ENCODE measurements at regions not wholly inside any gene's neighbourhood (a gene's known extent, or its start where the extent isn't known, plus 50 kb on each side); places are given as distances from the start of the nearest gene placed in this dataset.

DNA sequence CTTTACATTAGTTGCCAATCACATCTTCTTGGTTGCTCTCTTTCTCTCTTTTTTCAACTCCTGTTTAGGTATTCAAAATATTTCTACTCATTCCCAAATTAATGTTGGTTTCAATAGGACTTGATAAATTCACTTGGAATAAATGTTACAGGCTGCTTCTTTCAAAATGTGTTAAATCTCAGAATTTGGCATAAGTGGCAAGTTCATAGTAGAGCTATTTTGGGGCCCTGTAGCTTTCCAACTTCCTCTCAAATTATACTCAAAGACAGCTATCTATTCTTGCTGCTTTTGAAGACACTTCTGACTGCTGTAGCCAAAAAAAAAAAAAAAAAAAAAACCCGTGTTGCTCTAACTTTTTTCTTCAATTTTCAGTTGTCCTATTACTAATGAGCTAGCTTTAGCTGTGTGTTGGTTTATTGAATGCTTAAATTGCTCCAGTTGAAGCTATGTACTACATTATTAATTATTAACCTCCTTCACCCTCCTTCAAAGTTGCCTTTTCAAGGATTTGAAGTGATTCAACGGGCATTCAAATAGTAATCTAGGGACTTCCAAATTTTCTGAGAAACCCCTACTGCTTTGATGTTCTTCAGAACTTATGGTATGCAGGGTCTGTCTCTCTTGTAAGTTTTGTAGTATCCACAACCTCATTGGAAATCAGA, 554.6 kb upstream of the FLRT2 start:
- no peak for DNase-seq (ENCODE audit: low spot score)
- no peak for TF ChIP-seq CTCF (IDR thresholded peaks at IDR 0.05; ENCODE audit: poor library complexity, severe bottlenecking)

DNA sequence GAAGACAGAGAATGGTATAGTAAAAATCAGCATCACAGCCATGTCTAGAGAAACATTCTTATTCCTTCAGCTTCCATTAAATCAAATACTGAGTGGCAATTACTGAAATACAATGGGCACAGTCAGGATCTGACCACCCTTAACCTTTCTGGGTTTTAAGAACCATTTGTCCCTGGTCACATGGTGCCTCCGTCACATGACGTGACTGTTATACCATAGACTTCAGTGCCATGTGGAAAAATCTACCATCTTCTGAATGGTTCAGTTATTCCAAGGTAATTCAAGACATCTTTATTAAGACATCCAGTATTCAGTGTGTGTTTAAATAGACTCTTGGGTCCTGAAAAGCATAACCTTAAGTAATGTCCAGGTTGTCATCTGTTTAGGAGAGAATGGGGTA, 553.1 kb upstream of the FLRT2 start:
- TF ChIP-seq CTCF (IDR thresholded peaks at IDR 0.05; ENCODE audit: poor library complexity, severe bottlenecking): no peak
- H3K36me3 ChIP-seq (ENCODE audit: low read depth): no peaks in the 10 kb centered on the region
- ATAC-seq (ENCODE audit: low read depth) (no peak), DNase-seq (ENCODE audit: low spot score) (no peak)
- H3K27ac ChIP-seq (ENCODE audit: poor library complexity, severe bottlenecking): no peak overlapping the region
- H3K9me3 ChIP-seq (ENCODE audit: severe bottlenecking): no peaks in the 10 kb centered on the region
- peaks cover 12% of the 10 kb centered on the region for H3K4me1 ChIP-seq (ENCODE audit: insufficient read depth, poor library complexity, severe bottlenecking)
- H3K27me3 ChIP-seq (ENCODE audit: insufficient read depth, poor library complexity, severe bottlenecking): no peaks in the 10 kb centered on the region
- no peak overlapping the region for H3K4me3 ChIP-seq (ENCODE audit: severe bottlenecking)

More for the DNA sequence above, 554.6 kb upstream of the FLRT2 start:
- peaks cover 12% of the 10 kb centered on the region for H3K4me1 ChIP-seq (ENCODE audit: insufficient read depth, poor library complexity, severe bottlenecking)
- H3K9me3 ChIP-seq (ENCODE audit: severe bottlenecking): no peaks in the 10 kb centered on the region
- no peaks in the 10 kb centered on the region for H3K36me3 ChIP-seq (ENCODE audit: low read depth)
- no peak for ATAC-seq (ENCODE audit: low read depth)
- no peak overlapping the region for H3K27ac ChIP-seq (ENCODE audit: poor library complexity, severe bottlenecking)
- no peak overlapping the region for H3K4me3 ChIP-seq (ENCODE audit: severe bottlenecking)
- no peaks in the 10 kb centered on the region for H3K27me3 ChIP-seq (ENCODE audit: insufficient read depth, poor library complexity, severe bottlenecking)

- no peak overlapping the region for H3K4me3 ChIP-seq (ENCODE audit: severe bottlenecking)
- H3K4me1 ChIP-seq (ENCODE audit: insufficient read depth, poor library complexity, severe bottlenecking): no peaks in the 10 kb centered on the region
- no peak for TF ChIP-seq CTCF (IDR thresholded peaks at IDR 0.05; ENCODE audit: poor library complexity, severe bottlenecking)
- no peak overlapping the region for H3K27ac ChIP-seq (ENCODE audit: poor library complexity, severe bottlenecking)
- DNase-seq (ENCODE audit: low spot score): no peak
- ATAC-seq (ENCODE audit: low read depth): no peak
- H3K36me3 ChIP-seq (ENCODE audit: low read depth): no peaks in the 10 kb centered on the region
- H3K9me3 ChIP-seq (ENCODE audit: severe bottlenecking): no peaks in the 10 kb centered on the region
- H3K27me3 ChIP-seq (ENCODE audit: insufficient read depth, poor library complexity, severe bottlenecking): no peaks in the 10 kb centered on the region
Measured at GRCh38 chr14:84987042-84987441, 542.9 kb upstream of the FLRT2 start.

- Histone ChIP-seq H3K36me3 (ENCODE audit: low read depth) (no peaks in the 10 kb centered on the region), H3K27me3 (ENCODE audit: insufficient read depth, poor library complexity, severe bottlenecking) (peaks cover 3% of the 10 kb centered on the region), H3K9me3 (ENCODE audit: severe bottlenecking) (no peaks in the 10 kb centered on the region), H3K4me3 (ENCODE audit: severe bottlenecking) (no peak overlapping the region), H3K27ac (ENCODE audit: poor library complexity, severe bottlenecking) (no peak overlapping the region), H3K4me1 (ENCODE audit: insufficient read depth, poor library complexity, severe bottlenecking) (peaks cover 3% of the 10 kb centered on the region)
- TF ChIP-seq CTCF (IDR thresholded peaks at IDR 0.05; ENCODE audit: poor library complexity, severe bottlenecking): no peak
- DNase-seq (ENCODE audit: low spot score) (no peak), ATAC-seq (ENCODE audit: low read depth) (no peak)
Measured at GRCh38 chr14:84988357-84988756, 541.6 kb upstream of the FLRT2 start.

GRCh38 chr14:84991021-84991420, 538.9 kb upstream of the FLRT2 start:
- Histone ChIP-seq H3K4me3 (ENCODE audit: severe bottlenecking) (no peak overlapping the region), H3K27ac (ENCODE audit: poor library complexity, severe bottlenecking) (no peak overlapping the region), H3K36me3 (ENCODE audit: low read depth) (no peaks in the 10 kb centered on the region), H3K27me3 (ENCODE audit: insufficient read depth, poor library complexity, severe bottlenecking) (peaks cover 3% of the 10 kb centered on the region), H3K9me3 (ENCODE audit: severe bottlenecking) (no peaks in the 10 kb centered on the region), H3K4me1 (ENCODE audit: insufficient read depth, poor library complexity, severe bottlenecking) (peaks cover 3% of the 10 kb centered on the region)
- no peak for DNase-seq (ENCODE audit: low spot score)
- TF ChIP-seq CTCF (IDR thresholded peaks at IDR 0.05; ENCODE audit: poor library complexity, severe bottlenecking): no peak
- no peak for ATAC-seq (ENCODE audit: low read depth)

Measured in RWPE2 (cell line).